ENCODE measurements at regions not wholly inside any gene's neighbourhood (a gene's known extent, or its start where the extent isn't known, plus 50 kb on each side); places are given as distances from the start of the nearest gene placed in this dataset.
"Not testable (repeated sequence)": the region's sequence is repeated elsewhere in the genome, so short reads cannot be mapped to it uniquely, and the experiment has no call there.

DNA sequence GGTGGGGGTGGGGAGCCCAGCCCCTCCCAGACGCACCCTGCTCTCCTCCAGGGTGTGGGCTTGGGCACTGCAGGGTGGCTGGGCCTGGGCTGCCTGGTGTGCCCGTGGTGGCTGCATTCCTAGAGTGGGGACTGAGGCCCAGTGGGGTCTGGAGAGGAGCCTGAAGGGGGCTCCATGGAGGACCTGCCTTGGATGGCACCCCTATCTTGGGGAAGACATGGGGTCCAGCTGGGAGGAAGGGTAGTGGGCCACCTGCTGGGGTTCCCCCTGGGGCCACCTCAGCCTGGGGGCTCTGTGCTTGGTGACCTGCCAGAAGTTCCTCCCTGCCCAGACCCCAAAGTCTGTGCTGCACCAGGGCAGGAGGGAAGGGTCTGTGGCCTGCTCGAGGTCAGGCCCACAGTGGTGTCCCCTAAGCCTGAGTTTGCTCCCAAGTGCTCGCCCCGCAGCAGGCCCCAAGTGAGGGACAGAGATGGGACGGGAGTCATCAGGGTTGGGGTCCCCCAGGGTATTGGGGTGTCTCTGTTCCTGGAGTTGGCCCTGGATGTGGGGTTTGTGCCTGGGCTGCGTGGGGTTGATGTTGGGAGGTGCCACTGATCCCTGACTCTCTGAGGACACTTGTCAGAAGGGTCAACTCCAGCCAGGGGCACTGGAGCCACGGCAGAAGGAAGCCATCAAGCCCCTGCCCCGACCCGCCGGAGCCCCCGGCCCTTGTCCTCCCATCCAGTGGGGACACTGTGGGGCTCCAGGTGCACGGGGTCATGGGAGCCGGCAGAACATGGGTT lies 382.9 kb downstream of the TMEM121 start:
- H3K9me3 ChIP-seq (ENCODE audit: control insufficient read depth, insufficient read depth, low read length) = no peaks in the 10 kb centered on the region
- H3K4me2 ChIP-seq (ENCODE audit: low read length) = no peak overlapping the region
- TF ChIP-seq, protein P1, sequence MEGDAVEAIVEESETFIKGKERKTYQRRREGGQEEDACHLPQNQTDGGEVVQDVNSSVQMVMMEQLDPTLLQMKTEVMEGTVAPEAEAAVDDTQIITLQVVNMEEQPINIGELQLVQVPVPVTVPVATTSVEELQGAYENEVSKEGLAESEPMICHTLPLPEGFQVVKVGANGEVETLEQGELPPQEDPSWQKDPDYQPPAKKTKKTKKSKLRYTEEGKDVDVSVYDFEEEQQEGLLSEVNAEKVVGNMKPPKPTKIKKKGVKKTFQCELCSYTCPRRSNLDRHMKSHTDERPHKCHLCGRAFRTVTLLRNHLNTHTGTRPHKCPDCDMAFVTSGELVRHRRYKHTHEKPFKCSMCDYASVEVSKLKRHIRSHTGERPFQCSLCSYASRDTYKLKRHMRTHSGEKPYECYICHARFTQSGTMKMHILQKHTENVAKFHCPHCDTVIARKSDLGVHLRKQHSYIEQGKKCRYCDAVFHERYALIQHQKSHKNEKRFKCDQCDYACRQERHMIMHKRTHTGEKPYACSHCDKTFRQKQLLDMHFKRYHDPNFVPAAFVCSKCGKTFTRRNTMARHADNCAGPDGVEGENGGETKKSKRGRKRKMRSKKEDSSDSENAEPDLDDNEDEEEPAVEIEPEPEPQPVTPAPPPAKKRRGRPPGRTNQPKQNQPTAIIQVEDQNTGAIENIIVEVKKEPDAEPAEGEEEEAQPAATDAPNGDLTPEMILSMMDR (IDR thresholded peaks at IDR 0.05; ENCODE audit: low read depth, low read length, poor library complexity, severe bottlenecking) = no peak
- TF ChIP-seq EZH2phosphoT487 (IDR thresholded peaks at IDR 0.05; ENCODE audit: borderline replicate concordance, low read length) = no peak
- no peak overlapping the region for H3K27ac ChIP-seq (ENCODE audit: low read depth, low read length)
- H3K9me2 ChIP-seq (replicated peaks; ENCODE audit: control insufficient read depth, low read length) = no peaks in the 10 kb centered on the region
- no peaks in the 10 kb centered on the region for H3K27me3 ChIP-seq (ENCODE audit: control insufficient read depth, low read length)
- H3F3A ChIP-seq (ENCODE audit: control insufficient read depth, insufficient read depth) = no peaks in the 10 kb centered on the region
- no peaks in the 10 kb centered on the region for H3K4me1 ChIP-seq (ENCODE audit: control insufficient read depth, low read length)
- no peaks in the 10 kb centered on the region for H3K79me2 ChIP-seq (ENCODE audit: control insufficient read depth, low read length)
- H3K36me3 ChIP-seq (ENCODE audit: control insufficient read depth, low read length) = no peaks in the 10 kb centered on the region
- H4K20me1 ChIP-seq (ENCODE audit: control insufficient read depth, insufficient read depth, low read depth, low read length) = no peaks in the 10 kb centered on the region
- H3K4me3 ChIP-seq (ENCODE audit: low read length) = no peak overlapping the region

DNA sequence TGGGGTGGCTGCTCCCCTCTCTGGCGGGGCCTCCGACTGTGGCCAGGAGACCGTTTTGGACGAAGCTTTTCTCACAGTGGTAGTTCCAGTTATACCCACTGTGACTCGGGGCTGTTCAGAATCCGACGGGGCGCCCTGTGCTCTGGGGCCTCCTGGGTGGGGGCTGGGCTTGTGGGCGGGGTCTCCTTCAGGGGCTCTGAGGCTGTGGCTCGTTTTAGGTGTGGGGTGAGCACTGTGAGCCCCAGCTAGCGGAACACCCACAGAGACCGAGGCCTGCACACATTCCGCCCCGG lies 383.4 kb downstream of the TMEM121 start:
- not testable (repeated sequence) for H3K4me3 ChIP-seq (ENCODE audit: low read length); H3K9me3 ChIP-seq (ENCODE audit: control insufficient read depth, insufficient read depth, low read length); H3K27me3 ChIP-seq (ENCODE audit: control insufficient read depth, low read length); H3K9me2 ChIP-seq (replicated peaks; ENCODE audit: control insufficient read depth, low read length); H3K36me3 ChIP-seq (ENCODE audit: control insufficient read depth, low read length); H3K27ac ChIP-seq (ENCODE audit: low read depth, low read length); H3F3A ChIP-seq (ENCODE audit: control insufficient read depth, insufficient read depth); H3K4me1 ChIP-seq (ENCODE audit: control insufficient read depth, low read length); H4K20me1 ChIP-seq (ENCODE audit: control insufficient read depth, insufficient read depth, low read depth, low read length); H3K4me2 ChIP-seq (ENCODE audit: low read length); H3K79me2 ChIP-seq (ENCODE audit: control insufficient read depth, low read length)

DNA sequence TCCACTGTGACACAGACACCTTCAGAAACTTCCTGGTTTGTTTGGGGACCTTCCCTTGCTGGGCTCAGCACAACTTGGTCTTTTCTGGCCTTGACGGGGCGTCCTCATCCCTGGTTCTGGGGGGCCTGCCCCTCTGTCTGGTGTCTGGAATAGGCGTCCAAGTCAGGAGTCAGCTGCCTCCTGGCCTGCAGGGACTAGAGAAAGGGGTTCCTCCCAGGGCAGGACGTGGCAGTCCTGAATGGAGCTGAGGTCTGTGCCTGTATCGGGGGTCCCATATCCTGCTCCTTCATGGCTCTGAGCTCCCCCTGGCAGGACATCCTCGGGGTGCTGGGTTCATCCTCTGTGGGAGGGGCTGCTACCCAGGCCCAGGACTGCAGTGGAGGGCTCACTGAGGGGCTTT lies 384.0 kb downstream of the TMEM121 start:
- Histone ChIP-seq H3K4me1 (ENCODE audit: control insufficient read depth, low read length) (no peaks in the 10 kb centered on the region), H3K36me3 (ENCODE audit: control insufficient read depth, low read length) (no peaks in the 10 kb centered on the region), H3K27me3 (ENCODE audit: control insufficient read depth, low read length) (no peaks in the 10 kb centered on the region), H3K27ac (ENCODE audit: low read depth, low read length) (no peak overlapping the region), H3K79me2 (ENCODE audit: control insufficient read depth, low read length) (no peaks in the 10 kb centered on the region), H3K4me3 (ENCODE audit: low read length) (no peak overlapping the region), H3K4me2 (ENCODE audit: low read length) (no peak overlapping the region), H3K9me2 (replicated peaks; ENCODE audit: control insufficient read depth, low read length) (no peaks in the 10 kb centered on the region), H3K9me3 (ENCODE audit: control insufficient read depth, insufficient read depth, low read length) (no peaks in the 10 kb centered on the region), H3F3A (ENCODE audit: control insufficient read depth, insufficient read depth) (no peaks in the 10 kb centered on the region), H4K20me1 (ENCODE audit: control insufficient read depth, insufficient read depth, low read depth, low read length) (no peaks in the 10 kb centered on the region)
- TF ChIP-seq EZH2phosphoT487 (IDR thresholded peaks at IDR 0.05; ENCODE audit: borderline replicate concordance, low read length) = no peak
- TF ChIP-seq, protein P1 (IDR thresholded peaks at IDR 0.05; ENCODE audit: low read depth, low read length, poor library complexity, severe bottlenecking) = no peak

DNA sequence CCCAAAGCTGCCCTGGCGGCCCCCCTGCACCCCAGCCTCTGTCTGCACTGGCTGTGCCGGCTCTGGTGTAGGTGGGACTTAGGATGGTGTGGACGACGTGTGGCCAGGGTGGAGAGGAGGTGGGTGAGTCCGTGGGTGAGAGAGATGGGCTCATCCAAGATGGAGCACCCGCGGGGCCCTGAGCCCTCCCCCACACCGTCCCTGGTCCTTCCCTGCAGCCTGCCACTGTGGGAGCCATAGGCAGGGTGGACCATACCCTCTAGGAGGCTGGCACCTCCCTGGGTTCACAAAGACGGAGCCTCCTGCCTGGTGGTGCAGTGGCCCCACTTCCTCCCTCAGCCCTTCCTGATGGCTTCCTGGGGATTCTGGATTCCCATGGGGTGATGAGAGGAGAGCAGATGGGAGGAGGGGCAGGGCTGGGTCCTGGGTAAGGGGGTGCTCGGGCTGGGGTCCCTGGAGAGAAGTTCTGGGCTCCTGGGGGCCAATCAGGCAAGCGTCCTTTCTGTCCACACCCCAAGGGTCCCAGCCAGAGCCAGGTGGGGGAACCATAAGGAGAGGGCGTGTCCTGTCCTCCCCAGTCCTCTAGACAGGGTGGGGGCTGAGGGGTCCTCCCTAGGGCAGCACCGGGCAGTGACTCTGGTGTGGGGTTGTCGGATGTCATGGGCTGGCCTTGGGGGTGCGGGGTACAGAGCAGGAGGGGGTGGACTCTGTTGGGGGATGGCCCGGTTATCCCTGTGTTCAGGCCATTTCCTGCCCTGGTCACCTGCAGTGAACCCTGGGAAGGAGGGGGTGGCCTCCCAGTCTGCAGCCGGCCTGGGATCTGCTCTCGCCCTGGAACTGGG lies 384.8 kb downstream of the TMEM121 start:
- H3K79me2 ChIP-seq (ENCODE audit: control insufficient read depth, low read length) = no peaks in the 10 kb centered on the region
- H3K4me3 ChIP-seq (ENCODE audit: low read length) = no peak overlapping the region
- H3K9me3 ChIP-seq (ENCODE audit: control insufficient read depth, insufficient read depth, low read length) = no peaks in the 10 kb centered on the region
- no peak overlapping the region for H3K27ac ChIP-seq (ENCODE audit: low read depth, low read length)
- no peaks in the 10 kb centered on the region for H3F3A ChIP-seq (ENCODE audit: control insufficient read depth, insufficient read depth)
- no peak for TF ChIP-seq EZH2phosphoT487 (IDR thresholded peaks at IDR 0.05; ENCODE audit: borderline replicate concordance, low read length)
- TF ChIP-seq, protein P1 (IDR thresholded peaks at IDR 0.05; ENCODE audit: low read depth, low read length, poor library complexity, severe bottlenecking) = no peak
- H3K4me1 ChIP-seq (ENCODE audit: control insufficient read depth, low read length) = no peaks in the 10 kb centered on the region
- H4K20me1 ChIP-seq (ENCODE audit: control insufficient read depth, insufficient read depth, low read depth, low read length) = no peaks in the 10 kb centered on the region
- H3K27me3 ChIP-seq (ENCODE audit: control insufficient read depth, low read length) = no peaks in the 10 kb centered on the region
- no peaks in the 10 kb centered on the region for H3K9me2 ChIP-seq (replicated peaks; ENCODE audit: control insufficient read depth, low read length)
- H3K4me2 ChIP-seq (ENCODE audit: low read length) = no peak overlapping the region
- H3K36me3 ChIP-seq (ENCODE audit: control insufficient read depth, low read length) = no peaks in the 10 kb centered on the region

DNA sequence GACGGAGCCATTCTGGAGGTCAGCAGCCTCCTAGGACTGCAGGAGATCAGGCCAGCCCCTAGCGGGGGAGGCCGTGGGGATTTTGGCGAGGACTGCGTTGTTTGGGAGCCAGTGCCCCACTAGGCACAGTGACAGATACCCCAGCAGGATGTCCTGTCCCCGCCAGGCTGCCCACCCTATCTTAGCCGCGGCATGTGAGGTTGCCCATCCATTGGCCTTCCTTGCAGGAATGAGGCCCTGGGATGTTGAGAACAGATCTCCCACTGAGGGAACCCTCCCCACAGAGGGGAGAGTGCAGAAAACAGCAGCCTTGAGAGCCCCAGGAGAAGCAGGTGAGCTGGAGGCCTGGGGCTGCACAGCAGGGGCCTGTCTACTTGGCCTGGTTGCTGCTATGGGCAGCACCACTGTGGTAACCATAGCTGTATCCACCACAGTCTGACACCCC lies 385.5 kb downstream of the TMEM121 start:
- not testable (repeated sequence) for H4K20me1 ChIP-seq (ENCODE audit: control insufficient read depth, insufficient read depth, low read depth, low read length); H3K4me3 ChIP-seq (ENCODE audit: low read length); H3K9me3 ChIP-seq (ENCODE audit: control insufficient read depth, insufficient read depth, low read length); H3K79me2 ChIP-seq (ENCODE audit: control insufficient read depth, low read length); H3K4me1 ChIP-seq (ENCODE audit: control insufficient read depth, low read length); H3F3A ChIP-seq (ENCODE audit: control insufficient read depth, insufficient read depth); H3K4me2 ChIP-seq (ENCODE audit: low read length); H3K36me3 ChIP-seq (ENCODE audit: control insufficient read depth, low read length); H3K9me2 ChIP-seq (replicated peaks; ENCODE audit: control insufficient read depth, low read length); H3K27me3 ChIP-seq (ENCODE audit: control insufficient read depth, low read length); H3K27ac ChIP-seq (ENCODE audit: low read depth, low read length)

All from DOHH2 (cell line).